ENCODE measurements at regions not wholly inside any gene's neighbourhood (a gene's known extent, or its start where the extent isn't known, plus 50 kb on each side); places are given as distances from the start of the nearest gene placed in this dataset.

DNA sequence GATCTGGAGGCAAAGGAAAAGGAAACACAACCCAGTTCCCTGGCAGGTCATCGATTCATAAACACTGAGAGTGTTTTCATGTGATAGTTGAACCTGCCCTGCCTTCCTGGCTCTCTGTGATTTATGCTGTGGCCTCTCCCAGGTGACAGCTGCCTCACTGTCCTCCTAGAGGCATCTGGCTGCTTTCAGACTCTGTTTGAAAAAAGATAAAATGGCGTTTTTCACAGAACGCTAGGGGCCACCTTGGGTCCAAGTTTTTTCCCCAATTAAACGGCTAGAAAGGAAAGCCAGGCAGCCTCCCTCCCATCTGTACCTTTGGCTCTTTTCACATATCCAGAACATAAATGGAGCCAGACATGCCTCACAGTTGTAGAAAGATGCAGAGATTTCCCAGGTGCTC lies 252.6 kb upstream of the CCDC196 start:
- TF ChIP-seq EZH2 (IDR thresholded peaks at IDR 0.05) (no peak), EZH2phosphoT487 (IDR thresholded peaks at IDR 0.05) (no peak), CTCF (IDR thresholded peaks at IDR 0.05) (no peak)
- Histone ChIP-seq H3K79me2 (ENCODE audit: low read depth) (no peaks in the 10 kb centered on the region), H3K4me1 (peaks cover 6% of the 10 kb centered on the region), H3F3A (ENCODE audit: low read depth) (no peaks in the 10 kb centered on the region), H3K27me3 (no peaks in the 10 kb centered on the region), H3K27ac (no peak overlapping the region), H3K9ac (no peak overlapping the region), H3K36me3 (no peaks in the 10 kb centered on the region), H3K4me3 (no peak overlapping the region), H2AFZ (replicated peaks) (no peak overlapping the region), H4K20me1 (ENCODE audit: low read depth) (no peaks in the 10 kb centered on the region), H3K4me2 (no peak overlapping the region), H3K9me3 (ENCODE audit: low read depth) (no peaks in the 10 kb centered on the region)
- no peak for DNase-seq (ENCODE audit: low spot score)
- peaks cover 5% of the 10 kb centered on the region for H3K27me3 Mint-ChIP-seq (ENCODE audit: insufficient read depth, low read depth)
- no peak overlapping the region for H3K27ac Mint-ChIP-seq
- no peak overlapping the region for H3K4me3 Mint-ChIP-seq
- H3K36me3 Mint-ChIP-seq = no peaks in the 10 kb centered on the region
- no peaks in the 10 kb centered on the region for H3K9me3 Mint-ChIP-seq
- peaks cover 13% of the 10 kb centered on the region for H3K4me1 Mint-ChIP-seq

DNA sequence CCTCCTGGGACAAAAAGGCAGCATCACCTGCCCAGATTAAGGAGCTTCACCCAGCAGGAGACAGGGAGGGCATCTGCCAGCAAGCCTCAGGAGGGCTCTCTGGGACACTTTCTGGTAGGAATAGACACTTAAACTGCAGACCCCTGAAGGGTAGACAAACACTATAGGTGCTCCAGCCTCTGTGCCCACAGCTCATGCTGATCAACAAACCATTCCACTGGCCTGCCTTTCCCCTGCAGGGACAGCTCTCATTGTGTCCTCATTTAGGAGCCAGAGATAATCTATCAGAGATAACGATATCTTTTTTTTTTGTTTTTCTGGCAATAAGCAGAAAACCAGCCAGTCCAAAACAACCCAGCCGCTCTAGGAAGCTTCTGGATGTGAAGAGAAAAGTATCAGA lies 251.8 kb upstream of the CCDC196 start:
- H3K4me1 Mint-ChIP-seq = peaks cover 19% of the 10 kb centered on the region

GRCh38 chr14:66237741-66238140 lies 248.4 kb upstream of the CCDC196 start:
- H2AFZ ChIP-seq (replicated peaks) = no peak overlapping the region
- H3K27ac Mint-ChIP-seq = no peak overlapping the region
- no peak overlapping the region for H3K27ac ChIP-seq
- H3K27me3 ChIP-seq = no peaks in the 10 kb centered on the region
- H3K9me3 Mint-ChIP-seq = no peaks in the 10 kb centered on the region
- peaks cover 23% of the 10 kb centered on the region for H3K4me1 Mint-ChIP-seq
- H3K9ac ChIP-seq = no peak overlapping the region
- H3K79me2 ChIP-seq (ENCODE audit: low read depth) = no peaks in the 10 kb centered on the region
- TF ChIP-seq EZH2 (IDR thresholded peaks at IDR 0.05) (no peak), EZH2phosphoT487 (IDR thresholded peaks at IDR 0.05) (no peak), CTCF (IDR thresholded peaks at IDR 0.05) (no peak)
- H3K4me2 ChIP-seq = no peak overlapping the region
- no peak overlapping the region for H3K4me3 Mint-ChIP-seq
- H3K36me3 Mint-ChIP-seq = no peaks in the 10 kb centered on the region
- H3K9me3 ChIP-seq (ENCODE audit: low read depth) = no peaks in the 10 kb centered on the region
- no peaks in the 10 kb centered on the region for H4K20me1 ChIP-seq (ENCODE audit: low read depth)
- H3K27me3 Mint-ChIP-seq (ENCODE audit: insufficient read depth, low read depth) = peaks cover 5% of the 10 kb centered on the region
- no peak for DNase-seq (ENCODE audit: low spot score)
- H3F3A ChIP-seq (ENCODE audit: low read depth) = no peaks in the 10 kb centered on the region
- no peaks in the 10 kb centered on the region for H3K36me3 ChIP-seq
- H3K4me1 ChIP-seq = peaks cover 19% of the 10 kb centered on the region
- H3K4me3 ChIP-seq = no peak overlapping the region

More for the DNA sequence above, 251.8 kb upstream of the CCDC196 start:
- no peak for TF ChIP-seq EZH2 (IDR thresholded peaks at IDR 0.05)
- TF ChIP-seq EZH2phosphoT487 (IDR thresholded peaks at IDR 0.05) = no peak
- Histone ChIP-seq H3K9ac (no peak overlapping the region), H3K9me3 (ENCODE audit: low read depth) (no peaks in the 10 kb centered on the region), H3K79me2 (ENCODE audit: low read depth) (no peaks in the 10 kb centered on the region), H3K36me3 (no peaks in the 10 kb centered on the region), H2AFZ (replicated peaks) (no peak overlapping the region), H3K4me1 (peaks cover 15% of the 10 kb centered on the region), H3K27me3 (no peaks in the 10 kb centered on the region), H4K20me1 (ENCODE audit: low read depth) (no peaks in the 10 kb centered on the region), H3K27ac (no peak overlapping the region), H3K4me2 (no peak overlapping the region), H3K4me3 (no peak overlapping the region), H3F3A (ENCODE audit: low read depth) (no peaks in the 10 kb centered on the region)
- Mint-ChIP-seq H3K36me3 (no peaks in the 10 kb centered on the region), H3K27me3 (ENCODE audit: insufficient read depth, low read depth) (peaks cover 5% of the 10 kb centered on the region), H3K27ac (no peak overlapping the region), H3K9me3 (no peaks in the 10 kb centered on the region), H3K4me3 (no peak overlapping the region)
- no peak for DNase-seq (ENCODE audit: low spot score)

GRCh38 chr14:66238969-66239368 lies 247.2 kb upstream of the CCDC196 start:
- H3K36me3 Mint-ChIP-seq = no peaks in the 10 kb centered on the region
- Histone ChIP-seq H3F3A (ENCODE audit: low read depth) (no peaks in the 10 kb centered on the region), H3K36me3 (no peaks in the 10 kb centered on the region), H3K27ac (no peak overlapping the region), H4K20me1 (ENCODE audit: low read depth) (no peaks in the 10 kb centered on the region), H3K4me1 (peaks cover 19% of the 10 kb centered on the region), H3K9ac (no peak overlapping the region), H3K4me3 (no peak overlapping the region), H3K79me2 (ENCODE audit: low read depth) (no peaks in the 10 kb centered on the region), H3K27me3 (no peaks in the 10 kb centered on the region), H2AFZ (replicated peaks) (no peak overlapping the region), H3K9me3 (ENCODE audit: low read depth) (no peaks in the 10 kb centered on the region), H3K4me2 (no peak overlapping the region)
- H3K27me3 Mint-ChIP-seq (ENCODE audit: insufficient read depth, low read depth) = peaks cover 4% of the 10 kb centered on the region
- H3K9me3 Mint-ChIP-seq = no peaks in the 10 kb centered on the region
- no peak overlapping the region for H3K27ac Mint-ChIP-seq
- H3K4me1 Mint-ChIP-seq = peaks cover 22% of the 10 kb centered on the region
- H3K4me3 Mint-ChIP-seq = no peak overlapping the region
- TF ChIP-seq EZH2 (IDR thresholded peaks at IDR 0.05) (no peak), CTCF (IDR thresholded peaks at IDR 0.05) (no peak), EZH2phosphoT487 (IDR thresholded peaks at IDR 0.05) (no peak)
- DNase-seq (ENCODE audit: low spot score) = no peak

Measured in neural progenitor cell (in vitro differentiated cells).